Cerebellar cortex (tissue), 1 donor: ENCODE measurements at regions not wholly inside any gene's neighbourhood (a gene's known extent, or its start where the extent isn't known, plus 50 kb on each side); places are given as distances from the start of the nearest gene placed in this dataset.
"Not testable (repeated sequence)": the region's sequence is repeated elsewhere in the genome, so short reads cannot be mapped to it uniquely, and the experiment has no call there.

ENCODE experiments used
- DNase-seq: peaks from one replicate; pipeline ENCODE4 v3.0.0-alpha.2; 2015; ENCODE audit warnings: low spot score

DNA sequence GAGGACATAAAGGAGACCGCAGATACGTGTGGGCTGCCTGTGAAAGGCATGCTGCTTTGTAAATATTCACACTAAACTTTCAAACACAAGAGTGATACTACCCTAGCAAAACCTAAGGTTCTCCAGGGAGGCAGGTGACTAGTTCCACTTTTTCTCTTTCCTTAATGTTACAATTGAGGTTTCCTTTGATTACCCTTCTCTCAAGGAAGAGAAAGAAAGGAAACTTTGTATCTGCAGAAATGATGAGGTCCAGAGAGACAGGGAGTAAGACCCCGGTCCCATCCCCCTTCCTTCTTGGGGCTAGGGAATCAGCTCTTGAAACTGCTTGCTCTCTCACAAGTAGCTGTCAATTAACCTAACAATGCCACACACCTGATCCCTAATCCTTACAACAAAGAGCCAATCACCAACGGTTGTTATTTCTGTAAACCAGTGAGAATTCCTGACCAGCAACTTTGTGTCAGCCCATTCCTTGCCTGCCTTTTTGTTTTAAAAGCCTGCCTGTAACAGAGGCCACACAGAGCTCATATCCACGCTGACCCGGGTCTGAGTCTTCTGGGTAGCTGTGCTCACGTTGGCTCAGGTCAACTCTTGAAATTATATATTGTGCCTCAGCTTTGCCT, 754.8 kb upstream of the FRG1 start:
- no peak for DNase-seq

DNA sequence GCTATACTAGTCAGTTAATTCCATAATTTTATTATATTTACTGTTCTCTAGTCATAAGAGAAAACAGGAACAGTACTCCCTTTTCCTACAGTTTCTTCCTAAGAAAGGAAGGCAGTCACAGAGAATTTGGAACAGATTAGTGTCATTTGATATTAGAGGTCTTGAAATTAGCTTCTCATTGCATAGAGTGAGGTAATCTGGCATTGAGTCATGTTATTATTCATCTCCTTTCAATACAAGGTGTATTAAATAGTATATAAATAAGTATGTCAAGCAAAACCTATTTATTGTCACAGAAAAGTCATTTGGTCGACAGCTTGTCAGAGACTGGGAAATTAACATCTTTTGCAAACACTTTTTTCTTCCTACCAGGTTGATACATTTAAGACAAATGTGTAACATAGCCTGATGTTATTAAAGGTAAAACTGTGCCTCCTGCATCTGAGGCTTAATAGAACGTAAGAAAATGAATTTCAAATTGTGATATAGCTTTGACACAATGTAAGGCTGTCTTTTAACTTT, 753.1 kb upstream of the FRG1 start:
- no peak for DNase-seq

- no peak for DNase-seq
Measured at GRCh38 chr4:189198624-189199023, 742.0 kb upstream of the FRG1 start.

DNA sequence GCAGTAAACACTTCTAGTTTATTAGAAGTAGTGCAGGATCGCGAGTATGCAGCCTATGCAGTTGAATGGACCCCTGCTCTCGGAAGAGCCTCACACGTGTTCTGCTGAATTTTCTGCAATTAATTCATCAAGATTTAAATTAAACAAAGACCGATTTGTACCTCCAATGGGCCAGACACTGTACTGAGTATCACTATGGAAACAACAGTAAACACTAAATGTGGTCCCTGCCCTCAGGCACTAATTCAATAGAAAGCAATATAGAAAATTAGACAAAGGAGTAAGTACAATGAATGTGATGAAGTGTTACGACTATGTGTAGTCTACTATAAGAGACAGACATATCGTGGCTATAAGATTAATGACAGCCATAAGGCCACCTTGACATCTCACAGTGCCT, 740.3 kb upstream of the FRG1 start:
- DNase-seq: no peak

GRCh38 chr4:189202182-189202868, 738.3 kb upstream of the FRG1 start:
- DNase-seq: peak; percentile 3

DNA sequence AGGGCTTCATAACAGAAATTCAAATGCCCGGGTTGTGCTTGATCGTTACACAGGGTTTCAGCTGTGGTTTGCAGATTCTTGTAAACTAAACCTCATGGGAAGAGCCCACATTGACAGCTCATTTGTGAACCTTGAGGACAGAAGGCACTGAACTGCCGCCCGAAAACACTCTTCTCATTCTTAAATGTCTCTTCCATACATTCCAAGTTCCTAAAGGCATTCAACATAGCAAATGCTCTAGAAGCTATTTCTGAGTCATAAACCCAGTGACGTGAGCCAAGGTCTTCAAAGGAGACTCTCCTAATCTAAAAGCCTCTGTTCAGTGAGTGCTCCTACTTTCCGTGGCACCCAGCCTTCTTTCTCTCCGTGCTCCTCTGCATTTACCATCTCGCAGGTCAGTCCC, 737.8 kb upstream of the FRG1 start:
- DNase-seq: no peak

GRCh38 chr4:189204616-189205015, 736.1 kb upstream of the FRG1 start:
- no peak for DNase-seq

DNA sequence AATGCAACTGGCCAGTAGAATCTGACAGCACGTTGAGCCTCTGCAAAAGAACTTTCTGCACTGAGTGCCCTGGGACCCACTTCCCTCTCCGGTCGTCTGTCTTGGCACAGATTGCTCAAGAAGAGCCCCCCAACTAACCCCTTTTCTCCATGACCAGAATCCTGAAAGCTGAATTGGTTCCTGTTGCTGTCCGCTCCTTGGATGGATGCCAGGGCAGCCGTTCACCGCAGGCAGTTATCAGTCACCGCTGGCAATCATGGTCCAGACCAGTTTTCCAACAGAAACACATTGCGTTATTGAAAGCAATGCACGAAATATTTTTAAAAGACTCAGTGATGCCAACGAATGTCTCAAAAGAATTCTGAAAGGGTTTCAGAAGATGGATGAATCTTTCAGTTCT, 733.7 kb upstream of the FRG1 start:
- DNase-seq: no peak

DNA sequence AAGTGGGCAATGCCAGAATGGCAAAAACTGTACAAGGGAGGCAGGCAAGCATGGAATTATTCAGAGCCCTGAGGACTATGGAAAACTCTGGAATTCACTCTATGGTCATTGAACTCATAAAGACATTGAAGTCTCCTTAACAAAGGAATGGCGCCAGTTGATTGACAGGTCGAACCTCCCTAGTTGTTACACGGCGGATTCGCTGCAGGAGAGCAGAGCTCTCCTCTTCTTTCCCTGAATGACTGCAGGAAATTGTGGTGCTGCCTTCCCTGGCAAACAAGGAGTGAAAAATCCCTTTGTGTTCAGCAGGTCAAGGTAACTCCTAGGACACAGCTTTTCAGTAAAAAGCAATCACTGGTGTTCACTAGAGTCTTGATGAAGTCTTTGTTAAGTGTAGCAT, 732.8 kb upstream of the FRG1 start:
- no peak for DNase-seq

GRCh38 chr4:189215574-189215973, 725.1 kb upstream of the FRG1 start:
- DNase-seq: no peak

DNA sequence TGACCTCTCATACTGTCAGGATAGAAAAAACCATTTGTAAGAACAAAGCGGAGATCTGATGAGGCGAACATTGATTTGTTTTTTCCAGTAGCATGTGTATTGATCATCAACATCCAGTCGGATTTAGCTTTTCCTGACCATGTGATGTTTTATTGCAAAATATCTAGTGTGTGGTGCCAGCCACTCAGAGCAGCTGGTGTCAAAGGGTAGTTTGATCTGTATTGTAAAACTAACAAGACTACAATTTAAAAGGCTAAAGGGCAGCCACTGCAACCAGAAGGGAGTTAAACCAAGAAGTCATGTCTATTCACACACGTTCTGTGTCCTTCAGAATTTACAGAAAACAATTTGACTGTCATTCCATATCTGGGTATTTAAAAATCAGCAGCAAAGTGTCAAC, 719.0 kb upstream of the FRG1 start:
- no peak for DNase-seq

GRCh38 chr4:189228726-189229125, 711.9 kb upstream of the FRG1 start:
- DNase-seq: no peak

DNA sequence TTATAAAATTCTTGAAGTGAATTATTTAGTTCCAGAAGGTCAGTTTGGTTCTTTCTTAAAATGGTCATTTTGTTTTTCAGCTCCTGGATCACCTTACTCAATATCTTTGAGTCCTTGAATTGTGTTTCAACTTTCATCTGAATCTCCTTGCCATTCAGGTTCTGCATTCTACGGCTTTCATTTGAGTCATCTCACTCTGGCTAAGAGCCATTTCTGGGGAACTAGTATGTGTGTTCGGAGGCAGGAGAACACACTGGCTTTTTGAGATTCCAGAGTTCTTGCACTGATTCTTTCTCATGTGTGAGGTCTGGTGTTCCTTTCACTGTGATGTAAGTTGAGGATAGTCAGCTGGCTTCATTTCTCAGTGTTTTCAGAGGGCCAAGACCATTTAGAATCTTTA, 708.4 kb upstream of the FRG1 start:
- DNase-seq: no peak

GRCh38 chr4:189233754-189234153, 706.9 kb upstream of the FRG1 start:
- DNase-seq: not testable (repeated sequence)

GRCh38 chr4:189234948-189235347, 705.7 kb upstream of the FRG1 start:
- not testable (repeated sequence) for DNase-seq

DNA sequence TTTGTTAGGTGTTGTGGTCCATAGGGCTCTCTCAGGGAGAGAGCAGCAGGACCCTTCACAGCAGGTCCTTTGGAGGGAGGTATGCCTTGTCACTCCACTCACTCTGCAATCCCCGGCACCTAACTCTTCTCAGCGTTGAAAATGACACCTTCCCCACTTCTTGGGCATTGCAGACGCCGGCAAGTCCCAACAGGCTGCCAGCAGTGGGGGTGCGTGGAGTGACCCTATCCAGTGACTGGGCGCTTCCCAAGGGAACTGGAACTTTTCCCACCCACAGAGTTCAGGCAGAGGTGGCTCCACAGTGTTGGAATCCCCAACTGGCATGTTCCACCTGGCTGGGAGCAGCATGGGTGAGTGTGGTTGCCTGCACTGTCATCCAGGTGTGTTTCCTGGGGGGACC, 705.1 kb upstream of the FRG1 start:
- no peak for DNase-seq

DNA sequence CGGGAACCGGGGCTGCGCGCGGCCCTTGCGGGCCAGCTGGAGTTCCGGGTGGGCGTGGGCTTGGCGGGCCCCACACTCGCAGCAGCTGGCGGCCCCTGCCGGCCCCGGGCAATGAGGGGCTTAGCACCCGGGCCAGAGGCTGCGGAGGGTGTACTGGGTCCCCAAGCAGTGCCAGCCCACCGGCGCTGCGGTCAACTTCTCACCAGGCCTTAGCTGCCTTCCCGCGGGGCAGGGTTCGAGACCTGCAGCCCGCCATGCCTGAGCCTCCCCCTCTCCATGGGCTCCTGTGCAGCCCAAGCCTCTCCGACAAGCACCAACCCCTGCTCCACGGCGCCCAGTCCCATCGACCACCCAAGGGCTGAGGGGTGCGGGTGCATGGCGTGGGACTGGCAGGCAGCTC, 704.4 kb upstream of the FRG1 start:
- DNase-seq: not testable (repeated sequence)

DNA sequence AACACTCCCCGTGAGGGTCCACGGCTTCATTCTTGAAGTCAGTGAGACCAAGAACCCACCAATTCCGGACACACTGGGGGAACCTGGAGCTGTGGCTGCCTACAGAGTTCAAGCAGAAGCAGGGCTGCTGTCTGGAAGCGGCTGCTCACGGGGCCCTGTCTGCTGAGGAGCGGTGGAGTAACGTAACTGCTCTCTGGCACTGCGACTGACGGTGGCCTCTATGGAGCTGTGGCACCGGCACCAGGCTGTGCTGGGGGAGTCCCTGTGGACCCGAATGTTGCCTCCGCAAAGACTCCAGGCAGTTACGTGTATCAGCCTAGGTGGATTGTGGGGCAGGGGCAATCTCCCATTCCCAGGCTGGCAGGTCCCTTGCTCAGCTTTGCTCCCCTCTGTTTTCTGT, 703.3 kb upstream of the FRG1 start:
- no peak for DNase-seq

- DNase-seq: no peak
Measured at GRCh38 chr4:189255636-189256035, 685.0 kb upstream of the FRG1 start.

GRCh38 chr4:189261475-189261874, 679.2 kb upstream of the FRG1 start:
- no peak for DNase-seq

- no peak for DNase-seq
Measured at GRCh38 chr4:189265515-189265914, 675.2 kb upstream of the FRG1 start.

- DNase-seq: no peak
Measured at GRCh38 chr4:189267312-189267965, 673.2 kb upstream of the FRG1 start.

DNA sequence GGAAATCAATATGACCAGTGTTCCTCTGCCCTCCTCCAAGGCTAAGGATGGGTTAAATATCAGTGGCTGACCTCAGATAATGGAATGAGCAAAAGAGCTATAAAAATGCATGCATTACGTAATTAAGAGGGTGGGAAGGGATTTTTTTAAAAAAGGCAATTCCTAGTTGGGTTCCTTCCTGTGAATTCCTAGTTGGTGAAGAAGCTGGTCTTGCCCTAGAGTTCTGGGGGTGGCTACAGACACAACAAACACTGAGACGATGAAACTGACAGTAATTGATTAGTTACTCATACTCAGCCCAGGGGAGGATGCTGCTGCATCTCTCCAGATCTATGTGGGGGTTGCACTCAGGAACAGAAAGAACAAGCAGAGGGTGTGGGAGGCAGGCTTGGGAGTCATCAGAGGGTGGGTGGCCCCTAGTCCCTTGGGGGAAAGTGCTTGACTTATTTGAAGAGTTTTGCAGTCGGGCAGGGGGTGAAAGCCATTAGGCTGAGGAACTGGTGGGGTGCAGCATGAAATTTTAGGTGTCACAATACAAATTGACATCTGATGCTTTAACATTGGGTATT, 662.0 kb upstream of the FRG1 start:
- DNase-seq: no peak
